CD4-positive, alpha-beta T cell treated with Interleukin-2 at 100 ng/mL for 4 hours (primary cell): ENCODE measurements at regions not wholly inside any gene's neighbourhood (a gene's known extent, or its start where the extent isn't known, plus 50 kb on each side); places are given as distances from the start of the nearest gene placed in this dataset.

ENCODE experiments used
- DNase-seq: peaks from one replicate; pipeline ENCODE4 v3.0.0-alpha.2; 2020; ENCODE audit warnings: low spot score

GRCh38 chr13:105527127-105527526, 1008.3 kb downstream of the EFNB2 start:
- DNase-seq = no peak

GRCh38 chr13:105519771-105520170, 1015.7 kb downstream of the EFNB2 start:
- no peak for DNase-seq

- DNase-seq = no peak
These were observed 1017.4 kb downstream of the EFNB2 start for GRCh38 chr13:105518086-105518485.

GRCh38 chr13:105514401-105514800, 1021.1 kb downstream of the EFNB2 start:
- DNase-seq = no peak

GRCh38 chr13:105513448-105513847, 1022.0 kb downstream of the EFNB2 start:
- DNase-seq = no peak

- no peak for DNase-seq
These were observed 1025.3 kb downstream of the EFNB2 start for GRCh38 chr13:105509981-105510762.

GRCh38 chr13:105506463-105506862, 1029.0 kb downstream of the EFNB2 start:
- DNase-seq = no peak

GRCh38 chr13:105502193-105502592, 1033.3 kb downstream of the EFNB2 start:
- no peak for DNase-seq

- DNase-seq = no peak
These were observed 1037.9 kb downstream of the EFNB2 start for GRCh38 chr13:105497597-105497996.

- no peak for DNase-seq
These were observed 1043.2 kb downstream of the EFNB2 start for GRCh38 chr13:105492216-105492615.

GRCh38 chr13:105491345-105491744, 1044.1 kb downstream of the EFNB2 start:
- no peak for DNase-seq

- no peak for DNase-seq
These were observed 1050.4 kb downstream of the EFNB2 start for GRCh38 chr13:105485081-105485480.

GRCh38 chr13:105474983-105475610, 1060.4 kb downstream of the EFNB2 start:
- no peak for DNase-seq

- no peak for DNase-seq
These were observed 1063.8 kb downstream of the EFNB2 start for GRCh38 chr13:105471673-105472072.

- no peak for DNase-seq
These were observed 1069.1 kb downstream of the EFNB2 start for GRCh38 chr13:105466376-105466775.

GRCh38 chr13:105465745-105466144, 1069.7 kb downstream of the EFNB2 start, which contains the start of gene DAOA:
DAOA (plus strand) TSS chr13:105466045.
- DNase-seq = no peak

GRCh38 chr13:105465251-105465650, 1070.2 kb downstream of the EFNB2 start:
- DNase-seq = no peak

- DNase-seq = no peak
These were observed 1071.2 kb downstream of the EFNB2 start for GRCh38 chr13:105464249-105464648.

GRCh38 chr13:105463011-105463501, 1072.4 kb downstream of the EFNB2 start:
- DNase-seq = no peak

GRCh38 chr13:105462098-105462497, 1073.4 kb downstream of the EFNB2 start:
- DNase-seq = no peak

GRCh38 chr13:105452895-105453294, 1082.6 kb downstream of the EFNB2 start:
- no peak for DNase-seq

GRCh38 chr13:105450784-105451183, 1084.7 kb downstream of the EFNB2 start:
- DNase-seq = no peak

- DNase-seq = no peak
These were observed 1086.7 kb downstream of the EFNB2 start for GRCh38 chr13:105448811-105449210.
